Activated CD8-positive, alpha-beta memory T cell treated with anti-CD3 and anti-CD28 coated beads for 24 hours (primary cell): ENCODE measurements at regions not wholly inside any gene's neighbourhood (a gene's known extent, or its start where the extent isn't known, plus 50 kb on each side); places are given as distances from the start of the nearest gene placed in this dataset.
A peak's percentile ranks its signal among the peaks of the same experiment; 100 is the strongest.

Experiments
- DNase-seq: peaks from one replicate; pipeline ENCODE4 v3.0.0-alpha.2; 2020

DNA sequence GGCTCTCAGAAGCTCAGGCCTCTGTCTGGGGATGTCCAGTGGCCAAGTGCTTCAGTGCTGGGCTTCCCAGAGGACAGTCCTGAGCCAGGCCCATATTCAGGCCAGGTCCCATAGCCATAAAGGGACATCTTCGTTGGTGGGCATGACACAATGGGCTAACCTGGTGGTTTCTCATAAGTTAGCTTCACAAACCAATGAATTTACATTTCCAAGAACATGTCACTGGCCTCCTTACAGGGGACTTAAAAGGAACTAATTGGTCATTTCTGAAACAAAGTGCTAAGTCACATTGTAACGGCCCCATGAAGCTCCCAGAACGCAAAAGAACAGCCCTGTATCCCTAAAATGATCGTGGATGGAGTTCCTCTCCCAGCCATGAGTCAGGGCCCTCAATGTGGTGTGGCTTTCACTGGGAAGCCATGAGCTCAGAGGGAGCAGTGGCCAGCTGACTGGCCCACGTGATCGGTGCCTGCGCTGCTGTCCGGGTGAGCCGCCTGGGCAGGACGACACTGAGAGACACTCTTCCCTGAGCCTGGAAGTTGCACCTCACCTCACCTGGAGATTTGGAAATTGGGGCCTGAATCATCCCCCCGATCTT lies 163.7 kb upstream of the APCDD1 start:
- no peak for DNase-seq

DNA sequence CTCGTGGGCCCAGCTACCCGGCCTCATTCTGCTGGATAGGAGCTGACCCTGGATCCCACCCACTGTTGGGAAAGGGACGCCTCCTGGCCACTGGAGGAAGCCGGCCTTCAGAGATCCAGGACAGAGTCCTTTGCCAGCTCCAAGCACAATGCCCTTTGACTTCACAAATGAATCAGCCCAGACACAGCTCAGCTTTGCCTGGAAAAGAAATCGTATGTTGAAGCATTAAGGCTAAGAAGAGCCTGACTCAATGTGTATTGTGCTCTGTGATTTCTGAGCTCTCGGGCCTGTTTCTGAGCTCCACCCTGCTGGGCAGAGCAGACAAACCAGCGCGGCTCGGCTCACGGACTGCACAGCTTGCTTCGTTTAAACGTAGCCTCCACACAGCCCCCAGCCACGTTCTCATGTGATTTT lies 162.9 kb upstream of the APCDD1 start:
- DNase-seq = no peak

DNA sequence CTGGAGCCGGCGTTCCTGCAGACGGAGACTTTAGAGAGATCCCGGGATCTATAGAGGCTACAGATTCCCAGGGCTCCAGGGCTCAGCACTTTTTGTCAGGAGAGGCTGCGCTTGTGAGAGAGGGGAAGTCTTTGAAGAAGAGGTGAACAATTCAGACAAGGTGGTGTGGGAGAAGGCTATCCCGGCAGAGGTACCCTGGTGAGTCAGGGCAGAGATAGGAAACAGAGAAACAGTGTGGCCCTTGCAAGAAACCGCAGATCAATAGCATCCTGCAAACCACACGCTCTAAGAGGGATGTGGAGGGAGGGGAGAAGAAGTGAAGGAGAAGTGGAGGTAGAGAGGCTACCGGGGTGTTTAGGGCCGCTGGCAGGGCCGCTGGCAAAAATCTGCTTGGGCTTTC lies 160.5 kb upstream of the APCDD1 start:
- DNase-seq = no peak

GRCh38 chr18:10295751-10296150 lies 158.7 kb upstream of the APCDD1 start:
- DNase-seq = no peak

- no peak for DNase-seq
These were observed 157.9 kb upstream of the APCDD1 start for GRCh38 chr18:10296491-10296890.

GRCh38 chr18:10297086-10297485 lies 157.3 kb upstream of the APCDD1 start:
- DNase-seq = no peak

DNA sequence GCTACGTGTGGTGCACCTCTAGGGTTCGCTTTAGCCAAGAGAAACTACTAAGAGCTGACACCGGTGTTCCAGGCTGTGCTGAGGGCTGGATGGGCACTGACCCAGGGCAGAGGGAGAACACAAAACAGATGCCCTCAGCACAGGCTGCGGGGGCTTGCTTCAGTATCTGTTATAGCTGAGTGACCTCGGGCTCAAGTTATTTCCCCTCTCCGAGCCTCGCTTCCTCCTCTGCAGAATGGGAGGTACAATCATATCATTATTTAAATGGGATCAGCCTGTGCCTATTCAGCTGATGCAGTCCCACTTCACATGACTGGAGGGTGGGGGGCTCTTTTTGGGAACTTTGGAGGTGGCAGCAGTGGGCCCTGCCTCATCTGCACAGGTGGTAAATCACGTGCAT lies 156.1 kb upstream of the APCDD1 start:
- DNase-seq = no peak

- DNase-seq = no peak
These were observed 154.8 kb upstream of the APCDD1 start for GRCh38 chr18:10299643-10300042.

DNA sequence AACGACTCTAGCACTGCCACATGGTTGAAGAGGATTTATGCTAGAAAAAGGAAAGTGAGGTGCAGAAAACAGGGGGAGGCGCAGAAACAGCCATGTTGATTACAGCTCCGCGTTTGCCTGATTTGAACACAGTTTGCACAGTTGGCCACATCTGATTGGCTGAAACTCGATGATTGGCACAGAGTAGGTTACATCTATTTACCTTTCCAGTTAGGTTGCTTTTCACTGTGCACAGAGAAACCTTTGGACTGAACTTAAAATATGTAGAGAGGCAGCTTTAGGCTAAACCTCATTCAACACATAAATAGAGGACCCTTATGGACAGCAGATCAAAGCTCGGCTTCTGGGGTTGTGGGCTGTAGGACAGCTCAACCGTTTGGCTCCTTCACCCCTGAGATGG lies 153.7 kb upstream of the APCDD1 start:
- no peak for DNase-seq

DNA sequence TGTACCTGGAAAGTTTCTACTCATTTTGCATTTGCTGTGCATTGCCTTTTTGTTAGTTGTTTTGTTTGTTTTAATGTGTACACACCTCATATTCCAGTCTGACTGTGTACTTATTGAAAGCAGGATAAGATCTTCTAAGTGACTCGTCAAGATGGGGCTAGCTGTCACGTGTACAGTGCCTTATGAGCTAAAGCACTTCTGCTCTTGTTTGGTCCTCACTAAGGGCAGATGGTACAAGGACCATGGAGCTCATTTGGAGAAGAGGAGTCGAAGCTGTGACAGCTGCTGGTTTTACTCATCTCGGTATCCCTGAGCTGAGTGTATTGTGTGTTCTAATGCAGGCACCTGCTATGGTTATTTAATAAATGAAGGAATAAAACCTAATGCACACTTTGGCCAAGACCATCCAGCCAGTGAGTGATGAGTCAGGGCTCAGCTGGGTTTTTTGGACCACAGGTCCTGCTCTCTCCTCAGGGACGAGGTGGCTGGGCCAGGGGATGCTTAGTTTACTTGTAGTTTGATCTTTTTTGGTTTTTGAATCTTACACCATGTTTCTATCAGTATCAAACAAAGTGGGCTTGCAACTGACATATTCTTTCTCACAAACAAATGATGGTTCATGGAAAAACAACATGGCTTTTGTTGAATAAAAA lies 152.5 kb upstream of the APCDD1 start:
- no peak for DNase-seq

GRCh38 chr18:10303171-10303570 lies 151.3 kb upstream of the APCDD1 start:
- DNase-seq = no peak

GRCh38 chr18:10304853-10305252 lies 149.6 kb upstream of the APCDD1 start:
- DNase-seq = peak; percentile 13

- DNase-seq = no peak
These were observed 147.7 kb upstream of the APCDD1 start for GRCh38 chr18:10306779-10307178.

- DNase-seq = no peak
These were observed 146.3 kb upstream of the APCDD1 start for GRCh38 chr18:10308154-10308553.

DNA sequence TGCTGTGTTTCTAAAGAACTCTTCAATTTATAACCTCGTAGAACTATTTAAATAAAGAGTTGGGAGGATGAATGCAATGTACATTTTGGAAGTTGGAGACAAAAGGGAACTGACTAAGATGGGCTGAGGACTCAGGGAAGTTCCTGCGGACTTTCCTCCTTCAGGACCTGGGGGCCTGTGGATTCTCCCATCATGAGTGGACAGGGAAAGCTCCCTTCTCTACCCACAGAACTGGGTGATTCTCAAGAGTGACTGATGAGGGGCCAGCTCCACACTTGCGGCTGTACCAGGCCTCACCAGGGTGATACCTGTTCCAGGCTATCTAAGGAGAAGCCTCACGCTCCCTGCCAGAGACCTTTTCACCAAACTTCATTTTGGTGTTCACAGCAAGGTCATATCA lies 143.8 kb upstream of the APCDD1 start:
- DNase-seq = no peak

GRCh38 chr18:10312326-10313015 lies 142.0 kb upstream of the APCDD1 start:
- no peak for DNase-seq

DNA sequence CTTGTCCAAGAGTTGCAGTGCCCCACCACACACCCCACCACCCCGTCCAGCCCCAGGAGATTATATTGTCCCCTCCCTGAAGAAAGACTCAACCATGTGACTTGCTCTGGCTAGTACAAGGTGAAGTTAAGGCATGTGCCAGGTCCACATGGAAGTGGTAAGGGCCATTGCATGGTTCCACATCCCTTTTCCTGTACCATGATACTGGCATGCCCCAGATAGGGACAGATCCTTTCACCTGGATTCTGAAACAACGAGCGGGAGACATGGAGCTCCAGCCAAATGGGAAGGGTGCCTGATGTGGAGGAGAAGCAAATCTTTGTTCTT lies 141.5 kb upstream of the APCDD1 start:
- DNase-seq = no peak

- no peak for DNase-seq
These were observed 140.4 kb upstream of the APCDD1 start for GRCh38 chr18:10314066-10314465.

DNA sequence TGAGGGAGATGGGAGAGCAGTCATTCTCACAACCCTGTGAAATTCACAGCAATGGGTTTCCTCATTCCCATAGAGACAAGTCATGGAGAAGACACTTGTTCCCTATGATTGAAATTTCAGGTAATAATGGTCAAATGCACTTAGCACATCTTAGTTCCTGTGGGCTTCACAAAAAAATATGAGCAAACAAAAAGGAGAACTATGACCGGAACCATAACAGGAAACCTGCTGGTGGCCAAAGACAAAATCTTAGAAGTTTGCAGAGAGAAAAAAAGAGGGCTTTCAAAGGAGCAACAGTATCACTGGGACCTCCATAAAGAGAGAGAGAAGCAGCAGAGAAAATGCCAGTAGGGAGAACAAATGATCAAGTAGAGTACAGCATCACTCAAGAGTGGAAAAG lies 138.9 kb upstream of the APCDD1 start:
- no peak for DNase-seq

DNA sequence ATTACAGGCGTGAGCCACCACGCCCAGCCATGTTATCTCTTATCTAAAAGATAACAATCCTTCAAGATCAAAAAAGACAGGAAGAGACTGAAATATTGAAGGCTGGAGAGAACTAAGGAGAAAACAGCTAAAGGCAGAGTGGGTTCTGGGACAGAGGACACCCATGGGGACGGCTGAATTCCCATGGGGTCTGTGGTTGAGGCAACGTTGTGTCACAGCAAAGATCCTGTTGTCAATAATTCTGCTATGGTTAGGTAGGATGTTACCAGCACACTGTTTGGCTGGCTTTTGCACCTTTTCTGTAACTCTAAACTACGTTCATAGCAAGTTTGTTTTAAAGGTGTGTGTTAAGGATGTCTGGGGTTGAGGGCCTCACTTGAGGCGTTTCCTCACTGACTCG lies 137.7 kb upstream of the APCDD1 start:
- no peak for DNase-seq

GRCh38 chr18:10317864-10318690 lies 136.4 kb upstream of the APCDD1 start:
- no peak for DNase-seq

DNA sequence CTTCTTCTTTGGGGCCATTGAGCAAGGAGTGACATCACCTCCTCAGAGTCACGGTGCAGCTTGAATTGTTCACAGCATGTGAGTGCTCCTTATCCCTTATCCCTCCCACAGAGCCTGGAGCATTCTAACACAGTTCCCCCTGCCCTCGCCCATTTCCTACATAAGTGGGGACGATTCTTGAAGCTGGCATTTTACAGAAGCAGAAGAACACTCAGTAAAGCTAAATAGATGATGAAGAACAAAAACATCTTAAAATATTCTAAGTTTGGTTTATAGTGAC lies 135.8 kb upstream of the APCDD1 start:
- DNase-seq = no peak

DNA sequence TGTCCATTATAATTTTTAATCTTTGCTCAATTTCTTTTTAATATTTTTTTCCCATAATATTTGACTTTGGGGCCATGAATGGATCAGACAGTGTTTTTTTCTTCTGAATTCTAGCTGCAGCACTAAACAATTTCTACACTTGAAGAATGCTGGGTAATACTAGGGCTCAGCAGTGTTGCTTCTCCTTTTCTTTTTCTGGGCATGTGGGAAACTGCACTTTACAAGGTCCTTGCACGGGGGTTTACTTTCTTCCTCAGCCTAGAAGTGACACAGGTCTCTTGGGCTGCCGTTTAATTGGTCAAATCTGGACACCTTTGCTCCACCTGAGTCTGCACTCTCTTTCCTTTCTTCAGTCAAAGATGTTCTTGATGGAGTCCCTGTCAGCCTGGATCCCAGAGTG lies 135.4 kb upstream of the APCDD1 start:
- DNase-seq = no peak
